ENCODE measurements at regions not wholly inside any gene's neighbourhood (a gene's known extent, or its start where the extent isn't known, plus 50 kb on each side); places are given as distances from the start of the nearest gene placed in this dataset.

DNA sequence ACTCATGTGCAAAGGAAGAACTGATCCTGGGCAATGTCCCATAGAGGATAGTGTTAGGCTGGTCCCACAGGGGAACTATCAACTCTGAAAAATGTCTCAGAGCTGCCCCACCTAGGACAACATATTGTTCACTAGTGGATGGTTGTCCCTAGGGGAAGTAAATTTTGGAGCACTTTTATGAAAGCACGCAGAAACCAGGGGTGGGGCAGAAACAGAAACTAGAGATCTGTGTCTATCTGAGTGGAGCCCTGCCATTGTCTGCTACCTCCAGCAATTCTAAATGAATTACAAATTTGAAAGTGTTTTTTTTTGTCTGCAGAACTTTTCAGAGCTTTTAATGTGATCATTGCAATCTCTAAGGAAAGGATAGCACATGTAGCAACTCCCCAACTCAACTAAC is 357.1 kb upstream of the PROK2 start:
- TF ChIP-seq CTCF (IDR thresholded peaks at IDR 0.05) (no peak), ZFX (IDR thresholded peaks at IDR 0.05; ENCODE audit: borderline replicate concordance) (no peak)
